ENCODE measurements at regions not wholly inside any gene's neighbourhood (a gene's known extent, or its start where the extent isn't known, plus 50 kb on each side); places are given as distances from the start of the nearest gene placed in this dataset.

DNA sequence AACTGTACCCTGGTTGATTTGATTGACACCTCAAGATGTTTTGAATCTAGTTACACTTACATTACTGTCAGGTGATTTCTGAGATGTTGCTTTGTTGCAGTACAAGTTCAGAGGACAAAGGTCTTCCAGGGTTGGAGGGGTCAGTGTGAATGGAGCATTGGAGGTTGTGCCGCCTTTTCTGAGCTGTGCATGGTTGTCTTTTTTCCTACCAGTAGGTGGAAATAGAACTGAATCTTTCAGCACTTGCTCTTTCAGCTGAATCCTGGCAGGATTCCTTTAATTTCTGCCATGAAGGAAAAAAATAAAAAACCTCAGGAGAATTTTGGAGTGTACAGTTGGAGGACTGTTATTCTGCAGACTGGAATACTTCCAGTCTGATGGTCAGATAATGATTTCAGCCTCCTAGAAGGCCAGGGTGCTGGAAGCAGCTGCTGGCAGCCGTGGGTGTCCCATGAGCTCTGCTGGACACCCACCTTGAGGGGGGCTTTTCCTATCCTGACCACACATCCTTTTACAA, 82.7 kb downstream of the PLCE1 start:
- POLR2A ChIA-PET (ENCODE audit: low non-redundant PET), result no interaction called here
- DNase-seq (ENCODE audit: low spot score), result no peak

DNA sequence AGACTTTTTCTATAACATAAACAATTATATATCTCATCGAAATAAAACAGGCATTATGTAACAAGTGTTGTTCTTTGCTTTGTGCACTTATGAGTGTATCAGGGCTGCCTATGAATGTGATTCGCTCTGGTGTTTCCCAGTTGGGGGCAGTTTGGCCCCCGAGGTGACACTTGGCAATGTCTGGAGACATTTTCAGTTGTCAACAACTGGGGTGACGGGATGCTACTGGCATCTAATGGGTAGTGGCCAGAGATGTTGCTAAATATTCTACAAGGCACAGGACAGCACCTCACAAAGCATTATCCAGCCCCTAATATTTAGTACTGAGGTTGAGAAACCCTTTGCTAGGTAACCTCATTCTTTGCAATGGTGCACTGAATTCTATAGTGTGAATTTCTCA, 83.3 kb downstream of the PLCE1 start:
- DNase-seq (ENCODE audit: low spot score), result no peak
- BruUV-seq (replicated peaks), result no TSS peak
- intact Hi-C loops (cut with micrococcal nuclease; ENCODE audit: unreplicated experiment), result loop anchor here (10.0 kb wide), 1 partner anchor 238 kb away; no protein-coding TSS in a partner anchor
- no peak overlapping the region for H3K27ac ChIP-seq (ENCODE audit: low read depth, low read length, poor library complexity, severe bottlenecking)
- H3K4me1 ChIP-seq (ENCODE audit: insufficient read depth, low read length, poor library complexity, severe bottlenecking), result no peaks in the 10 kb centered on the region
- no peak overlapping the region for H3K4me3 ChIP-seq (ENCODE audit: low read depth, low read length, poor library complexity, severe bottlenecking)
- no peaks in the 10 kb centered on the region for H3K9me3 ChIP-seq (ENCODE audit: low read depth, low read length, poor library complexity, severe bottlenecking)
- CTCF ChIA-PET, result interaction anchor here (0.6 to 1.0 kb wide), 2 partner anchors 243 to 481 kb away, joined by 9 to 10 read pairs; no protein-coding TSS in a partner anchor
- H3K27me3 ChIP-seq (replicated peaks; ENCODE audit: insufficient read depth, low read depth, low read length, poor library complexity), result peaks cover 7% of the 10 kb centered on the region
- H3K36me3 ChIP-seq (ENCODE audit: insufficient read depth, low read length, poor library complexity, severe bottlenecking), result no peaks in the 10 kb centered on the region
- TF ChIP-seq, protein P1, sequence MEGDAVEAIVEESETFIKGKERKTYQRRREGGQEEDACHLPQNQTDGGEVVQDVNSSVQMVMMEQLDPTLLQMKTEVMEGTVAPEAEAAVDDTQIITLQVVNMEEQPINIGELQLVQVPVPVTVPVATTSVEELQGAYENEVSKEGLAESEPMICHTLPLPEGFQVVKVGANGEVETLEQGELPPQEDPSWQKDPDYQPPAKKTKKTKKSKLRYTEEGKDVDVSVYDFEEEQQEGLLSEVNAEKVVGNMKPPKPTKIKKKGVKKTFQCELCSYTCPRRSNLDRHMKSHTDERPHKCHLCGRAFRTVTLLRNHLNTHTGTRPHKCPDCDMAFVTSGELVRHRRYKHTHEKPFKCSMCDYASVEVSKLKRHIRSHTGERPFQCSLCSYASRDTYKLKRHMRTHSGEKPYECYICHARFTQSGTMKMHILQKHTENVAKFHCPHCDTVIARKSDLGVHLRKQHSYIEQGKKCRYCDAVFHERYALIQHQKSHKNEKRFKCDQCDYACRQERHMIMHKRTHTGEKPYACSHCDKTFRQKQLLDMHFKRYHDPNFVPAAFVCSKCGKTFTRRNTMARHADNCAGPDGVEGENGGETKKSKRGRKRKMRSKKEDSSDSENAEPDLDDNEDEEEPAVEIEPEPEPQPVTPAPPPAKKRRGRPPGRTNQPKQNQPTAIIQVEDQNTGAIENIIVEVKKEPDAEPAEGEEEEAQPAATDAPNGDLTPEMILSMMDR (conservative IDR thresholded peaks at IDR 0.05; ENCODE audit: low read depth, low read length), result no peak
- TF ChIP-seq EZH2 (IDR thresholded peaks at IDR 0.05; ENCODE audit: borderline replicate concordance, low read depth, low read length, poor library complexity, severe bottlenecking), result no peak
- POLR2A ChIA-PET (ENCODE audit: low non-redundant PET), result no interaction called here

More for the DNA sequence above, 82.7 kb downstream of the PLCE1 start:
- Histone ChIP-seq H3K27ac (ENCODE audit: low read depth, low read length, poor library complexity, severe bottlenecking) (no peak overlapping the region), H3K4me3 (ENCODE audit: low read depth, low read length, poor library complexity, severe bottlenecking) (no peak overlapping the region), H3K9me3 (ENCODE audit: low read depth, low read length, poor library complexity, severe bottlenecking) (no peaks in the 10 kb centered on the region), H3K36me3 (ENCODE audit: insufficient read depth, low read length, poor library complexity, severe bottlenecking) (no peaks in the 10 kb centered on the region), H3K27me3 (replicated peaks; ENCODE audit: insufficient read depth, low read depth, low read length, poor library complexity) (peaks cover 7% of the 10 kb centered on the region), H3K4me1 (ENCODE audit: insufficient read depth, low read length, poor library complexity, severe bottlenecking) (no peaks in the 10 kb centered on the region)
- no peak for TF ChIP-seq EZH2 (IDR thresholded peaks at IDR 0.05; ENCODE audit: borderline replicate concordance, low read depth, low read length, poor library complexity, severe bottlenecking)
- TF ChIP-seq, protein P1 (conservative IDR thresholded peaks at IDR 0.05; ENCODE audit: low read depth, low read length), result no peak
- CTCF ChIA-PET, result interaction anchor here (0.6 to 1.0 kb wide), 2 partner anchors 244 to 480 kb away, joined by 9 to 10 read pairs; no protein-coding TSS in a partner anchor
- intact Hi-C loops (cut with micrococcal nuclease; ENCODE audit: unreplicated experiment), result loop anchor here (10.0 kb wide), 1 partner anchor 238 kb away; no protein-coding TSS in a partner anchor
- BruUV-seq (replicated peaks), result no TSS peak

DNA sequence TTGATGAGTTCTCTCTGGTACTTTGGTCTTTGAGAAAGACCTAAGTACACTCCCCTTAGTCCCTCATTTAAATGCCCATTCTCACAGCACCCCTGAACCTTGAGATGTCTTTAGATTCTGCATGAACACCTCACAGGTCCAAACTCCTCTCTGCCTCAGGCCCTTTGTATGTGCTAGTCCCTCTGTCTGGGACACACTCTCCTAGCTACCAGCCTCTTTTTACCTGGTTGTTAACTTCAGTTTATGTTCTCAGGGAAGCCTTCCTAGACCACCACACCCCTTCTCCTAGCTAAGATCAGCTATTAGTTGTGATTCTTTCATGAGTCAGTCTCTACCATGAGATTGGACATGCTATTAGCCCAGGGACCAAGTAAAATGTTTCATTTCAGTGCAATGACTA, 86.4 kb downstream of the PLCE1 start:
- Histone ChIP-seq H3K27ac (ENCODE audit: low read depth, low read length, poor library complexity, severe bottlenecking) (no peak overlapping the region), H3K4me1 (ENCODE audit: insufficient read depth, low read length, poor library complexity, severe bottlenecking) (no peaks in the 10 kb centered on the region), H3K9me3 (ENCODE audit: low read depth, low read length, poor library complexity, severe bottlenecking) (no peaks in the 10 kb centered on the region), H3K36me3 (ENCODE audit: insufficient read depth, low read length, poor library complexity, severe bottlenecking) (no peaks in the 10 kb centered on the region), H3K4me3 (ENCODE audit: low read depth, low read length, poor library complexity, severe bottlenecking) (no peak overlapping the region), H3K27me3 (replicated peaks; ENCODE audit: insufficient read depth, low read depth, low read length, poor library complexity) (peaks cover 7% of the 10 kb centered on the region)
- BruUV-seq (replicated peaks), result no TSS peak
- TF ChIP-seq, protein P1 (conservative IDR thresholded peaks at IDR 0.05; ENCODE audit: low read depth, low read length), result no peak
- no peak for TF ChIP-seq EZH2 (IDR thresholded peaks at IDR 0.05; ENCODE audit: borderline replicate concordance, low read depth, low read length, poor library complexity, severe bottlenecking)
- DNase-seq (ENCODE audit: low spot score), result no peak
- POLR2A ChIA-PET (ENCODE audit: low non-redundant PET), result no interaction called here
- CTCF ChIA-PET, result no interaction called here
- intact Hi-C loops (cut with micrococcal nuclease; ENCODE audit: unreplicated experiment), result no loop called here
